Glutamatergic neuron (in vitro differentiated cells): ENCODE measurements at regions not wholly inside any gene's neighbourhood (a gene's known extent, or its start where the extent isn't known, plus 50 kb on each side); places are given as distances from the start of the nearest gene placed in this dataset.
A peak's percentile ranks its signal among the peaks of the same experiment; 100 is the strongest.

ENCODE experiments used
- DNase-seq: peaks from one replicate; pipeline ENCODE4 v3.0.0; 2022
- H3K27ac Mint-ChIP-seq: one replicate; pipeline ENCODE4 v1.8.0; 2020; ENCODE audit warnings: mild to moderate bottlenecking, mixed read lengths, inconsistent platforms; ENCODE audit not compliant: unreplicated experiment
- H3K27me3 Mint-ChIP-seq: one replicate; pipeline ENCODE4 v1.8.0; 2020; ENCODE audit warnings: mild to moderate bottlenecking, moderate library complexity, mixed read lengths, inconsistent platforms; ENCODE audit not compliant: unreplicated experiment
- H3K36me3 Mint-ChIP-seq: one replicate; pipeline ENCODE4 v1.8.0; 2020; ENCODE audit warnings: mild to moderate bottlenecking, mixed read lengths, inconsistent platforms; ENCODE audit not compliant: unreplicated experiment
- H3K4me1 Mint-ChIP-seq: one replicate; pipeline ENCODE4 v1.8.0; 2020; ENCODE audit warnings: mild to moderate bottlenecking, low read depth, mixed read lengths, inconsistent platforms; ENCODE audit not compliant: unreplicated experiment
- H3K4me3 Mint-ChIP-seq: one replicate; pipeline ENCODE4 v1.8.0; 2020; ENCODE audit warnings: mild to moderate bottlenecking, mixed read lengths, inconsistent platforms; ENCODE audit not compliant: unreplicated experiment
- H3K9me3 Mint-ChIP-seq: one replicate; pipeline ENCODE4 v1.8.0; 2020; ENCODE audit warnings: mild to moderate bottlenecking, moderate library complexity, mixed read lengths, inconsistent platforms; ENCODE audit not compliant: unreplicated experiment
- CTCF ChIP-seq: fragments of 200-600 bp; sonication (generic); IDR thresholded peaks from one replicate; pipeline ENCODE4 v1.5.0; 2021; ENCODE audit not compliant: partially characterized antibody, unreplicated experiment

GRCh38 chr21:41616031-41616591 is 108.2 kb upstream of the TMPRSS2 start:
- no peak for TF ChIP-seq CTCF
- Mint-ChIP-seq H3K27ac (no peak overlapping the region), H3K9me3 (peaks cover 2% of the 10 kb centered on the region), H3K4me1 (peaks cover 13% of the 10 kb centered on the region), H3K36me3 (no peaks in the 10 kb centered on the region), H3K4me3 (no peak overlapping the region), H3K27me3 (peaks cover 2% of the 10 kb centered on the region)
- DNase-seq, result no peak

- Mint-ChIP-seq H3K36me3 (no peaks in the 10 kb centered on the region), H3K27ac (no peak overlapping the region), H3K4me3 (no peak overlapping the region), H3K27me3 (peaks cover 6% of the 10 kb centered on the region), H3K4me1 (peaks cover 12% of the 10 kb centered on the region), H3K9me3 (peaks cover 3% of the 10 kb centered on the region)
- no peak for TF ChIP-seq CTCF
- no peak for DNase-seq
Measured at GRCh38 chr21:41615613-41616012, 107.7 kb upstream of the TMPRSS2 start.

- no peak for TF ChIP-seq CTCF
- Mint-ChIP-seq H3K27ac (no peak overlapping the region), H3K36me3 (no peaks in the 10 kb centered on the region), H3K27me3 (peaks cover 6% of the 10 kb centered on the region), H3K9me3 (peaks cover 7% of the 10 kb centered on the region), H3K4me3 (no peak overlapping the region), H3K4me1 (peaks cover 12% of the 10 kb centered on the region)
- no peak for DNase-seq
Measured at GRCh38 chr21:41614511-41614910, 106.6 kb upstream of the TMPRSS2 start.

GRCh38 chr21:41613533-41613909 is 105.6 kb upstream of the TMPRSS2 start:
- no peak overlapping the region for H3K27ac Mint-ChIP-seq
- no peak for TF ChIP-seq CTCF
- H3K4me1 Mint-ChIP-seq, result peaks cover 12% of the 10 kb centered on the region

GRCh38 chr21:41612674-41613532 is 104.9 kb upstream of the TMPRSS2 start:
- Mint-ChIP-seq H3K27me3 (peaks cover 6% of the 10 kb centered on the region), H3K9me3 (peaks cover 7% of the 10 kb centered on the region), H3K4me3 (peak overlapping the region; percentile 5), H3K27ac (peak overlapping the region; percentile 5), H3K36me3 (no peaks in the 10 kb centered on the region), H3K4me1 (peaks cover 12% of the 10 kb centered on the region)
- TF ChIP-seq CTCF, result peak; percentile 88
- peak; percentile 75 for DNase-seq

More at GRCh38 chr21:41613533-41613909, 105.6 kb upstream of the TMPRSS2 start:
- no peak for DNase-seq
- Mint-ChIP-seq H3K9me3 (peaks cover 7% of the 10 kb centered on the region), H3K27me3 (peaks cover 6% of the 10 kb centered on the region), H3K4me3 (peak overlapping the region; percentile 5), H3K36me3 (no peaks in the 10 kb centered on the region)
